GM03348 (cell line): ENCODE measurements at regions not wholly inside any gene's neighbourhood (a gene's known extent, or its start where the extent isn't known, plus 50 kb on each side); places are given as distances from the start of the nearest gene placed in this dataset.

Experiments
- DNase-seq: peaks from one replicate; pipeline ENCODE4 v3.0.0; 2012; ENCODE audit warnings: low spot score

DNA sequence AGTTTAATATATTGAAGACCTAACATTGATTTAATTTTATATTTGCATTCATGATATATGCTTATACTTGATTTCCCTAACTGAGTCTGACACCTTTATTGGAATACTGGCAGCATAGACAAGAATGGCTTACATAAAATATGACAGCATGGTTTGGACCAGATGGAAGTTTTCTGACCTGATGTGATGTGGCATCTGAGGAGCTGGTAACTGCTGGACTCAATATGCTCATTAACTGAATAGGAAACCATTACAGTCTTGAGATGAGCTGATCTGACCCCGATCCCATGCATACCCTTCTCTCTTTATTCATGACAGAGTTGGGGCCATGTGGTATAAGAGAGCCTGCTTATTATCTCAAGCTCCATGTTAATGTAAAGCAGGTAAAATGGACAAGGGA is 604.8 kb upstream of the SEL1L start:
- no peak for DNase-seq

DNA sequence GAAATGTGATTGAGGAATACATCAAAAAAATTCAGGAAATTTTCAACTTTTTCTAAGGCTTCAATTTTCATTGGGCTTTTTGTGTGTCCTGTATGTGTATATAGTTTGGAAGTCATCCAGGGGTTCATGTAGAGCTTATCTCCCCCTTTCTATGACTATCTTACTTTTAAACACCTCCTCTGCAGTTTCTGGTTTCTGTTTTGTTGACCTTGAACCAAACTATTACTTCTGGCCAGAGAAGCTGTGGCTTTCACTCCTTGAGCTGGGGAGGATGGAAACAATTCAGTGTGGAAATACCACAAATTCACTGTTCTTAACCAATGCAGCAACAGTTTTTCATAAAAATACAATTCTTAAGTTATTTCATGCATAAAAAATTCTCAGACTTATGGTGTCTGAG is 613.2 kb upstream of the SEL1L start:
- no peak for DNase-seq

- no peak for DNase-seq
Measured at GRCh38 chr14:82153689-82154088, 620.0 kb upstream of the SEL1L start.

DNA sequence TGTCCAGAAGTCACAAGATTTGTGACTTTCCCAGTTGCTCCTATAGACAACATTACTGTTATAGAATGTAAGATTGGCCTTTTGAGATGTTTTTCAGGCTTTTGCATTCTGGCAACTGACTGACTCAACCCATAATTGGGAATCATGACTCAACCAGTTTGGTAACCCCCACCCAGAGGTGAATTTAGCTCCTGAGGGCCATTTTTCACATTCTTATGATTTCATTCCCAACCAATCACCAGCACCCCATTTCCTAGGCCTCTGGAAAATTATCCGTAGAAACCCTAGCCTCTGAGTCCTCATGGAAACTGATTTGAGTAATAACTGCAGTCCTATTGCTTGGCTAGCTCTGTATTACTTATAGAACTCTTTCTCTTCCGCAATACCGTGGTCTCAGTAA is 626.0 kb upstream of the SEL1L start:
- no peak for DNase-seq

- no peak for DNase-seq
Measured at GRCh38 chr14:82180139-82180538, 646.5 kb upstream of the SEL1L start.

- no peak for DNase-seq
Measured at GRCh38 chr14:82182646-82183045, 649.0 kb upstream of the SEL1L start.

- DNase-seq, result no peak
Measured at GRCh38 chr14:82190742-82191141, 657.1 kb upstream of the SEL1L start.

DNA sequence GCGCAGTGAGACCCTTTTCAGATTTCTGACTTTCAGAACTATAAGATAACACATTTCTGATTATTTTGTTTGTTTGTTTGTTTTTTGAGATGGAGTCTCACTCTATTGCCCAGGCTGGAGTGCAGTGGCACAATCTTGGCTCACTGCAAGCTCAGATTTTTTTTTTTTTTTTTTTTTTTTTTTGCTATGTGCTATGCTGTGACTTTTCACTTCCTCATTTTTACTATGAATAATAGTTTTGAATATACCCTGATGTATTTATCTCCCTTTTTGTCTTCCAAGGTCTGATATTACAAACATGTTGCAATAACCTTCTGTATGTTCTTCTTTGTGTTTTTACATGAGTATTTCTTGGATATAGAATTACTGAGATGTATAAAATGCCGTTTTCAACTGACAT is 658.7 kb upstream of the SEL1L start:
- no peak for DNase-seq

GRCh38 chr14:82223276-82223675 is 689.6 kb upstream of the SEL1L start:
- no peak for DNase-seq

DNA sequence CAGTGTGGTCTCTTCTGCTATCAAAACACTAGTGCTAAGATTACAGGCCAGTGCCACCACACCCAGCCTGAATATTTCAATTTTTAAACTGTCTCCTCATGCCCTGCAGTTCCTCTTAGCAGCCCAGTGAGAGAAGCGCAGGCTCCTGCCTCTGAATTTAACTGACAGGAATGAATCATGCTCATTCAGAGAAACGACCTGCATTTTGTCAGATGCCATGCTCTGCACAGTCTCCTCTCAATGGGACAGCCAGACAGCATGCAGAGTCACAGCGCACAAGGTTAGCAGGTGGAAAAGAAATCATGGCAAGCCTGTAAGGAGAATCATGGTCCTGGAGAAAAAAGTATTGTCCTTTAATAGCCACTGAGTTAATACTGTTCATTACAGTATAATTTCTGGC is 691.0 kb upstream of the SEL1L start:
- DNase-seq, result no peak

- DNase-seq, result no peak
Measured at GRCh38 chr14:82230748-82231147, 697.1 kb upstream of the SEL1L start.

GRCh38 chr14:82238649-82239048 is 705.0 kb upstream of the SEL1L start:
- no peak for DNase-seq

- DNase-seq, result no peak
Measured at GRCh38 chr14:82239223-82239622, 705.6 kb upstream of the SEL1L start.

DNA sequence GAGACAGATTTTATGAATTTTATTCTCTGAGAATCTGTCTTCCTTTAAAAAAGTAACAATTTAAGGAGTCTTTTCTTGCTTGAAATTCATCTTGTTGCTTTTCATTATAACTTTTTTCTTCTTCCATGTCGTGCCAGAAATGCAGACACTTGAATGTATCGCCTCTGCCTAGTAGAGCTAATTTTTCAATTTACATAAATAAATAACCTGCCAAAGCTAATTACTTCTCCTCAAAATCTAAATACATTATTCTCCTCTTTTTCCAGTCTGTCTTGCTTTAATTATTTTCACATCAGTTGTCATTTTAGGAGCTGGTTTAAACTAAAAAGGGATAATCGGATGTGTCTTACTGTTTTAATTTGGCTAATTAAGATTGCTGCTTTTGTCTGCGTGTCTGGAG is 711.1 kb upstream of the SEL1L start:
- no peak for DNase-seq

- DNase-seq, result no peak
Measured at GRCh38 chr14:82251494-82251893, 717.8 kb upstream of the SEL1L start.

GRCh38 chr14:82270286-82270685 is 736.6 kb upstream of the SEL1L start:
- no peak for DNase-seq

DNA sequence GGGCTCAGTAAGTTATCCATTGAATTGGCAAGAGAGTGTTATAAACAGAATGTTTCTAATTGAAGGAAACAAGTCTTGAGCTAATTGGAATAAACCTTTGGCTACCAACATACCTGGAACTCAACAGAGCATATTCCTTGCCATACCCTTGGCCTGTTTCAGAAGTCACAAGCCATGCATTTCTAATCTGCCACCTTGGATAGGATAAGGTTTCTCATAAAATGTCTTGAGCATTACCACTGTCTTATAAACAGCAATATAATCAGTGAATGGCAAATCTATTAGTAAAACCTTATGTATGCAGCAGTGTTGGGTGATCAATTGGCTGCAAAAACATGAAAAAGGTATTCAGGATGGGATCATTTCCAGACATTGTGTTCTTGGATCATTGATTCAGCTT is 765.2 kb upstream of the SEL1L start:
- no peak for DNase-seq

DNA sequence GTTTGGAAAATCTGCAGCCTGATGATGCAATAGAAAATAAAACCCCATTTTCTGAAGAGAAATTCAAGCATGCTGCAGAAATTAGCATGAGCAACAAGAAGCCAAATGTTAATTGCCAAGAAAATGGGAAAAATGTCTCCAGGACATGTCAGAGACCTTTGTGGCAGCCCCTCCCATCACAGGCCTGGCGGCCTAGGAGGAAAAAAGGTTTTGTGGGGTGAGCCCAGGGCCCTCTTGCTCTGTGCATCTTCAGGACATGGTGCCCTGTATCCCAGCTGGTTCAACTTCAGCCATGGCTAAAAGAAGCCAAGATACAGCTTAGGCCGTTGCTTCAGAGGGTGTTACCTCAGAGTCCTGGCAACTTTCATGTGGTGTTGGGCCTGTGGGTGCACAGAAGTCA is 775.5 kb upstream of the SEL1L start:
- DNase-seq, result no peak

- DNase-seq, result no peak
Measured at GRCh38 chr14:82313889-82314288, 780.2 kb upstream of the SEL1L start.

DNA sequence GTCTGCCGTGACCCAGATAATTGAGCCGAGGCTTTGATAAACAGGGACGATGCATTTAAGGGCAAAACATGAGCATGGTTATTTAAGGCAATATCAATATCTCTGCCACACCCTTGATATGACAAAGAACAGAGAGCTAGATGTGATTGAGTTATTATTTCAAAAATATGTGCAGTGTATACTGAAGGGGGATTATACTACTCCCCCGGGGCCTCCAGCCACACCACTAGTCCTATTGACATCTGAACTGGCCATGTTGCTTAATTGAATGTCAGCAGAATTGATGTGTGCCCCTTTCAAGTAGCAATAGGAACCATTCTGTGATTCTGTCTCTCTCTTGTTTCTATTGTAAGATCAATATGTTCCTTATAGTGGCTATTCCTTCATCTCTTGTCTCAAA is 794.8 kb upstream of the SEL1L start:
- DNase-seq, result no peak

- DNase-seq, result no peak
Measured at GRCh38 chr14:82341261-82341810, 807.7 kb upstream of the SEL1L start.

- no peak for DNase-seq
Measured at GRCh38 chr14:82342596-82342995, 808.9 kb upstream of the SEL1L start.

GRCh38 chr14:82345184-82345583 is 811.5 kb upstream of the SEL1L start:
- no peak for DNase-seq

DNA sequence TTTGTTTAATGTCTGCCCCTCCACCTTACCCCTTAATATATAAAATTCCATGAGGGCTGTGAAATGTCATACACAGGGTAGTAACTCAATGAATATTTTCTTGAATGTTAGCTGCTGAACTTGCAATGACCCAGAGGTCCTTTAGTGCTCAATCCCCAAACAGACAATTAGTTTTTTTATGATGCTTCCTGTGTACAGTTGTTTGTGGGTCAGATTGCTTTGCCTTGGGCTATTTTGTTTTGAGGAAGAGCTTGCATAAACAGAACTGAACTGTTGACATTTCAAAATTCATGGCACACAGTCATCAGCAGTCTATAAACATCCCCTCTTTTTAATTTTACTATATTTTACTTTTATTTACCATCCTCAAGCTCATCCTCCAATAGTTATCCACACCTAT is 820.5 kb upstream of the SEL1L start:
- no peak for DNase-seq

DNA sequence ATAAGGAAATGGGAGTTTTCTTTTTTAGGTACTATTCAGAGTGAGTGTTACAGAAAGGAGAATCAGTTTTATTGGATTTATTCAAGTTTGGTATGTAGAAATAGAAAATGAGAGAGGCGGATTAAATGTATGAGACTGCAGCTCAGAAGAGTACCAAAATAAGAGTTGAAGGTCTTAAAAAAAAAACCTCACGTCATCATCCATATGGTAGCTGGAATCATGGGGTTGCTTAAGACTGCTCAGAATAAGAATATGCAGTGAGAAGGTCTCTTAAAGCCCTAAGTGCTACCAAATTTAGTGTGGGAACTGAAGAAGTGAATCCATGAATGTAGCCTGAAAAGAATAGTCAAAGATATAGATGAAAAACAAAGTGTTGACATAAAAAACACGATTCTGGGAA is 825.5 kb upstream of the SEL1L start:
- DNase-seq, result no peak
